BE2C (cell line): ENCODE measurements at regions not wholly inside any gene's neighbourhood (a gene's known extent, or its start where the extent isn't known, plus 50 kb on each side); places are given as distances from the start of the nearest gene placed in this dataset.
"Not testable (repeated sequence)": the region's sequence is repeated elsewhere in the genome, so short reads cannot be mapped to it uniquely, and the experiment has no call there.

Experiments
- DNase-seq: peaks from one replicate; pipeline ENCODE4 v3.0.0-alpha.2; 2020
- H3K27me3 ChIP-seq: fragments of 250-450 bp; sonication (Bioruptor Pico); 2 replicates; pipeline ENCODE4 v1.5.1; 2020; ENCODE audit warnings: mild to moderate bottlenecking
- H3K36me3 ChIP-seq: fragments of 250-450 bp; sonication (Bioruptor Pico); 2 replicates; pipeline ENCODE4 v1.5.1; 2020; ENCODE audit warnings: mild to moderate bottlenecking
- H3K4me1 ChIP-seq: fragments of 250-450 bp; sonication (Bioruptor Pico); 2 replicates; pipeline ENCODE4 v1.5.1; 2020
- H3K4me3 ChIP-seq: 2 replicates; pipeline ENCODE4 v1.5.1; 2011; ENCODE audit warnings: low read depth, low read length
- H3K9me3 ChIP-seq: fragments of 250-450 bp; sonication (Bioruptor Pico); 2 replicates; pipeline ENCODE4 v1.5.1; 2020
- CTCF ChIP-seq: IDR thresholded peaks from 2 replicates; pipeline ENCODE4 v1.5.1; 2012; ENCODE audit warnings: mild to moderate bottlenecking, low read depth, low read length

- no peak for TF ChIP-seq CTCF
- Histone ChIP-seq H3K36me3 (no peaks in the 10 kb centered on the region), H3K9me3 (no peaks in the 10 kb centered on the region), H3K4me1 (no peaks in the 10 kb centered on the region), H3K4me3 (no peak overlapping the region), H3K27me3 (no peaks in the 10 kb centered on the region)
- DNase-seq, result no peak
These were observed 442.4 kb downstream of the CD83 start for GRCh38 chr6:14559746-14560536.

DNA sequence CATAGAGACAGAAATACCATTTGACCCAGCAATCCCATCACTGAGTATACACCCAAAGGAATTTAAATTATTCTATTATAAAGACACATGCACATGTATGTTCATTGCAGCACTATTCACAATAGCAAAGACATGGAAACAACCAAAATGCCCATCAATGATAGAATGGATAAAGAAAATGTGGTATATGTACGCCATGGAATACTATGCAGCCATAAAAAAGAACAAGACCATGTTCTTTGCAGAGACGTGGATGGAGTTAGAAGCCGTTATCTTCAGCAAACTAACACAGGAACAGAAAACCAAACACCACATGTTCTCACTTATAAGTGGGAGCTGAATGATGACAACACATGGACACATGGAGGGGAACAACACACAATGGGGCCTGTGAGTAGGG is 444.0 kb downstream of the CD83 start:
- H3K4me1 ChIP-seq, H3K27me3 ChIP-seq, H3K4me3 ChIP-seq, H3K9me3 ChIP-seq, DNase-seq, H3K36me3 ChIP-seq: not testable (repeated sequence)

- H3K4me3 ChIP-seq, result no peak overlapping the region
- H3K27me3 ChIP-seq, result no peaks in the 10 kb centered on the region
- no peaks in the 10 kb centered on the region for H3K36me3 ChIP-seq
- no peaks in the 10 kb centered on the region for H3K9me3 ChIP-seq
- H3K4me1 ChIP-seq, result no peaks in the 10 kb centered on the region
- DNase-seq, result no peak
- no peak for TF ChIP-seq CTCF
These were observed 450.3 kb downstream of the CD83 start for GRCh38 chr6:14567842-14568241.

- no peak for DNase-seq
- Histone ChIP-seq H3K4me3 (no peak overlapping the region), H3K4me1 (no peaks in the 10 kb centered on the region), H3K36me3 (no peaks in the 10 kb centered on the region), H3K27me3 (no peaks in the 10 kb centered on the region), H3K9me3 (no peaks in the 10 kb centered on the region)
- no peak for TF ChIP-seq CTCF
These were observed 451.8 kb downstream of the CD83 start for GRCh38 chr6:14569394-14569793.

DNA sequence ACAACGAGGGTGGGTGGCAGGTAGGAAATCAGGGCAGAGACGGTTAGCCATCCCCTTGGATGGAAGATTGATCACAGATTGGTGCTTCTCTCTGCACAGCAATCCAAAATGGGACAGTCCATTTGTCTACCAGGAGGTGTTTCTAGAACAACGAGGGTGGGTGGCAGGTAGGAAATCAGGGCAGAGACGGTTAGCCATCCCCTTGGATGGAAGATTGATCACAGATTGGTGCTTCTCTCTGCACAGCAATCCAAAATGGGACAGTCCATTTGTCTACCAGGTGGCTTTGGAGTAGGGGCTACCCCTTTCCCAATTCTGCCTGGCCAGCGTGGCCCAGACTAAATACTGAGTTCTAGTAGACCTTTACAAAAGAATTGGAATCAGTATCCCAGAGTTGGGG is 452.3 kb downstream of the CD83 start:
- H3K4me1 ChIP-seq, DNase-seq, H3K36me3 ChIP-seq, H3K9me3 ChIP-seq, H3K4me3 ChIP-seq, H3K27me3 ChIP-seq: not testable (repeated sequence)

DNA sequence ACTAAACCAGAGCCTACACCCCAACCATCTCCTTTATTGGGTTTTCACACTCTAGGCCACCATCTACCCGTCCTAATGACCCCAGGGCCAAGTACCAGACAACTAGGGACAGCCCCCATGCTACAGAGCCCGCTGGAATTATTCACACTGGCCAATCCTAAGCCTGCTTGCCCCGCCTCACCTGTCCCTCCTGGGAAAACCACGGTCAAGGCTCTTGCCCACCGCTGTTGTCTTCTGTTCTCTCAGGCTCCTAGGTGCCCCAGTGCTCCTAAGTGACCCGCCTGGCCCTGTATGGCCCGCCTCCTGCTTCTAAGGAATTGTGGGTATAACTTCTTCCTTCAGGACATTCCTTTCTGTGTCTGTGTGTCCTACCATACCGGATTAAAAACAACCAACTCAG is 453.4 kb downstream of the CD83 start:
- Histone ChIP-seq H3K36me3 (no peaks in the 10 kb centered on the region), H3K4me1 (no peaks in the 10 kb centered on the region), H3K9me3 (no peaks in the 10 kb centered on the region), H3K27me3 (no peaks in the 10 kb centered on the region), H3K4me3 (no peak overlapping the region)
- DNase-seq, result no peak
- no peak for TF ChIP-seq CTCF

- no peak for DNase-seq
- no peaks in the 10 kb centered on the region for H3K27me3 ChIP-seq
These were observed 454.2 kb downstream of the CD83 start for GRCh38 chr6:14571746-14572145.

More at GRCh38 chr6:14571746-14572145, 454.2 kb downstream of the CD83 start:
- no peaks in the 10 kb centered on the region for H3K9me3 ChIP-seq
- no peak overlapping the region for H3K4me3 ChIP-seq
- no peaks in the 10 kb centered on the region for H3K36me3 ChIP-seq
- H3K4me1 ChIP-seq, result no peaks in the 10 kb centered on the region
- no peak for TF ChIP-seq CTCF
